Caco-2 (cell line): ENCODE measurements at regions not wholly inside any gene's neighbourhood (a gene's known extent, or its start where the extent isn't known, plus 50 kb on each side); places are given as distances from the start of the nearest gene placed in this dataset.

Experiments
- BruUV-seq: library from RNA; stranded (reverse); fragments of 400-500 nt; replicated peaks from 2 replicates; lab custom pipeline; 2021; lab: Mats Ljungman, UMichigan
- CTCF ChIA-PET: fragments of 300-600 bp; sonication (Branson Sonifier 250); formaldehyde crosslinking; loops from one replicate; lab custom pipeline; 2022; ENCODE audit warnings: antibody characterized with exemption; lab: Charles Lee
- POLR2A ChIA-PET: fragments of 300-600 bp; sonication (Branson Sonifier 250); formaldehyde crosslinking; loops from one replicate; lab custom pipeline; 2022; ENCODE audit warnings: antibody characterized with exemption; lab: Charles Lee
- DNase-seq, 2 experiments: peaks; one replicate each; pipeline versions ENCODE4 v3.0.0 to v3.0.0-alpha.2; 2020 to 2022
- H3K27me3 ChIP-seq: replicated peaks from 2 replicates; pipeline ENCODE4 v1.6.0; 2011; ENCODE audit warnings: low read length; ENCODE audit not compliant: control insufficient read depth, insufficient read depth
- H3K36me3 ChIP-seq: 2 replicates; pipeline ENCODE4 v1.5.1; 2011; ENCODE audit warnings: low read length; ENCODE audit not compliant: control insufficient read depth, insufficient read depth
- H3K4me1 ChIP-seq: fragments of 250-450 bp; sonication (Bioruptor Pico); 2 replicates; pipeline ENCODE4 v1.5.1; 2020; ENCODE audit warnings: mild to moderate bottlenecking
- H3K4me3 ChIP-seq: 2 replicates; pipeline ENCODE4 v1.5.1; 2011; ENCODE audit warnings: low read depth, mild to moderate bottlenecking, control low read depth, low read length
- H3K9me3 ChIP-seq: fragments of 250-450 bp; sonication (Bioruptor Pico); 2 replicates; pipeline ENCODE4 v1.5.1; 2020; ENCODE audit warnings: mild to moderate bottlenecking, moderate library complexity
- H3K27ac Mint-ChIP-seq: one replicate; pipeline ENCODE4 v1.8.0; 2022; ENCODE audit warnings: mixed read lengths; ENCODE audit not compliant: unreplicated experiment
- H3K27me3 Mint-ChIP-seq: one replicate; pipeline ENCODE4 v1.8.0; 2022; ENCODE audit warnings: mixed read lengths; ENCODE audit not compliant: insufficient read depth, unreplicated experiment
- H3K36me3 Mint-ChIP-seq: one replicate; pipeline ENCODE4 v1.8.0; 2022; ENCODE audit warnings: mild to moderate bottlenecking, mixed read lengths; ENCODE audit not compliant: insufficient read depth, unreplicated experiment
- H3K4me1 Mint-ChIP-seq: one replicate; pipeline ENCODE4 v1.8.0; 2022; ENCODE audit warnings: low read depth, mixed read lengths; ENCODE audit not compliant: unreplicated experiment
- H3K4me3 Mint-ChIP-seq: one replicate; pipeline ENCODE4 v1.8.0; 2022; ENCODE audit warnings: mild to moderate bottlenecking, moderate library complexity, mixed read lengths; ENCODE audit not compliant: unreplicated experiment
- H3K9me3 Mint-ChIP-seq: one replicate; pipeline ENCODE4 v1.8.0; 2022; ENCODE audit warnings: mixed read lengths; ENCODE audit not compliant: unreplicated experiment
- intact Hi-C: fragments of 100-400 bp; cut with micrococcal nuclease; formaldehyde crosslinking; loops from one replicate; pipeline ENCODE4 v1.10.0; 2022; ENCODE audit not compliant: unreplicated experiment
- TF ChIP-seq, protein P1 (sequence below), 2 experiments: fragments of 200-600 bp in 1 of 2; IDR thresholded peaks; 1 replicate in 1 of 2; 2 replicates in 1 of 2; pipeline versions ENCODE4 v1.5.1 to v1.8.0; 2011 to 2022; ENCODE audit warnings: antibody characterized with exemption in 1 of 2, control low read depth in 1 of 2, inconsistent platforms in 1 of 2, low read depth in 1 of 2, low read length in 1 of 2, mild to moderate bottlenecking in 1 of 2, moderate library complexity in 1 of 2; ENCODE audit not compliant: insufficient read depth in 1 of 2, severe bottlenecking in 1 of 2, unreplicated experiment in 1 of 2

DNA sequence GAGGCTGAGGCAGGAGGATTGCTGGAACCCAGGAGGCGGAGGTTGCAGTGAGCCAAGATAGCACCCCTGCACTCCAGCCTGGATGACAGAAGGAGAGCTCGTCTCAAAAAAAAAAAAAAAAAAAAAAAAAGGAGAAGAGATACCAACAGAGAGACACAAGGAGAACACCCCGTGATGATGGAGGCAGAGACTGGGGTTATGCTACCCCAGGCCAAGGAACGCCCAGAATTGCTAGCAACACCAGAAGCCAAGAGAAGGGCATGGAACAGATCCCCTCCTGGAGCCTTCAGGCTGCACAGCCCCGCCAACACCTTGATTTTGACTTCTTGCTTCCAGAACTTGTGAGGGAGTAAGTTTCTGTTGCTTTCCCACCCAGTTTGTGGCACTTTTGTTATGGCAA, 148.0 kb upstream of the FOXN3 start:
- Mint-ChIP-seq H3K27ac (no peak overlapping the region), H3K27me3 (no peaks in the 10 kb centered on the region), H3K4me3 (no peak overlapping the region), H3K9me3 (no peaks in the 10 kb centered on the region), H3K4me1 (no peaks in the 10 kb centered on the region), H3K36me3 (no peaks in the 10 kb centered on the region)
- TF ChIP-seq, protein P1, sequence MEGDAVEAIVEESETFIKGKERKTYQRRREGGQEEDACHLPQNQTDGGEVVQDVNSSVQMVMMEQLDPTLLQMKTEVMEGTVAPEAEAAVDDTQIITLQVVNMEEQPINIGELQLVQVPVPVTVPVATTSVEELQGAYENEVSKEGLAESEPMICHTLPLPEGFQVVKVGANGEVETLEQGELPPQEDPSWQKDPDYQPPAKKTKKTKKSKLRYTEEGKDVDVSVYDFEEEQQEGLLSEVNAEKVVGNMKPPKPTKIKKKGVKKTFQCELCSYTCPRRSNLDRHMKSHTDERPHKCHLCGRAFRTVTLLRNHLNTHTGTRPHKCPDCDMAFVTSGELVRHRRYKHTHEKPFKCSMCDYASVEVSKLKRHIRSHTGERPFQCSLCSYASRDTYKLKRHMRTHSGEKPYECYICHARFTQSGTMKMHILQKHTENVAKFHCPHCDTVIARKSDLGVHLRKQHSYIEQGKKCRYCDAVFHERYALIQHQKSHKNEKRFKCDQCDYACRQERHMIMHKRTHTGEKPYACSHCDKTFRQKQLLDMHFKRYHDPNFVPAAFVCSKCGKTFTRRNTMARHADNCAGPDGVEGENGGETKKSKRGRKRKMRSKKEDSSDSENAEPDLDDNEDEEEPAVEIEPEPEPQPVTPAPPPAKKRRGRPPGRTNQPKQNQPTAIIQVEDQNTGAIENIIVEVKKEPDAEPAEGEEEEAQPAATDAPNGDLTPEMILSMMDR (IDR thresholded peaks at IDR 0.05; ENCODE audit: insufficient read depth in 1 of 2, low read depth in 1 of 2, low read length in 1 of 2, severe bottlenecking in 1 of 2, unreplicated experiment in 1 of 2): no peak
- ChIA-PET CTCF (no interaction called here), POLR2A (no interaction called here)
- Histone ChIP-seq H3K27me3 (no peaks in the 10 kb centered on the region), H3K4me3 (no peak overlapping the region), H3K36me3 (no peaks in the 10 kb centered on the region), H3K4me1 (no peaks in the 10 kb centered on the region), H3K9me3 (no peaks in the 10 kb centered on the region)
- no peak for DNase-seq
- BruUV-seq: no TSS peak
- intact Hi-C loops: no loop called here

DNA sequence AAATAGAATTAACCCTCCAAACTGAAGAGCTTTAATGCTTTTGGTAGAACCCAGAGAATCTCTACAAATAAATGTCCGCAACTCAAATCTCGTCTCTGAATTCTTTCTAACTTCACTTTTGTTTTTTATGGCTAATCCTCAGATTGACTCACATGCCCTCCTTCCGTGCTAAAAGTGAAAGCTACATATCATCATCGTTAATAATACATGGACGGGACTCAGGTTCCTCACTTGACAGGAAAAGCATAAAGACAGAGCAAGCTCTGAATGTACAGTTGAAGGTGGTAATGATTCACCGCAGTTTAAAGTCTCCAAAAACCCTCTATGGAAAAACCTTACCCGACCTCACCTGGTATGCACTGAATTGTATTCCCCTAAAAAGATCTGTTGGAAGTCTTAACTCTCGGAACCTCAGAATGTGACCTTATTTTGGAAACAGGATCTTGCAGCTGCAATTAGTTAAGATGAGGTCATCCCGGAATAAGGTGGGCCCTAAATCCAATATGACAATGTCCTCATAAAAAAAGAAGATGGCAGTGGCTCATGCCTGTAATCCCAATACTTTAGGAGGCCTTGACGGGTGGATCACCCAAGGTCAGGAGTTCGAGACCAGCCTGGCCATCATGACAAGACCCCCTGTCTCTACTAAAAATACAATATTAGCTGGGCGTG, 147.4 kb upstream of the FOXN3 start:
- no peaks in the 10 kb centered on the region for H3K4me1 ChIP-seq
- Mint-ChIP-seq H3K27ac (no peak overlapping the region), H3K36me3 (no peaks in the 10 kb centered on the region), H3K27me3 (no peaks in the 10 kb centered on the region), H3K4me1 (no peaks in the 10 kb centered on the region), H3K9me3 (no peaks in the 10 kb centered on the region), H3K4me3 (no peak overlapping the region)
- DNase-seq: no peak
- H3K9me3 ChIP-seq: no peaks in the 10 kb centered on the region
- no TSS peak for BruUV-seq
- intact Hi-C loops: no loop called here
- ChIA-PET POLR2A (no interaction called here), CTCF (no interaction called here)
- TF ChIP-seq, protein P1 (IDR thresholded peaks at IDR 0.05; ENCODE audit: insufficient read depth in 1 of 2, low read depth in 1 of 2, low read length in 1 of 2, severe bottlenecking in 1 of 2, unreplicated experiment in 1 of 2): no peak
- H3K27me3 ChIP-seq: no peaks in the 10 kb centered on the region
- H3K4me3 ChIP-seq: no peak overlapping the region
- no peaks in the 10 kb centered on the region for H3K36me3 ChIP-seq

DNA sequence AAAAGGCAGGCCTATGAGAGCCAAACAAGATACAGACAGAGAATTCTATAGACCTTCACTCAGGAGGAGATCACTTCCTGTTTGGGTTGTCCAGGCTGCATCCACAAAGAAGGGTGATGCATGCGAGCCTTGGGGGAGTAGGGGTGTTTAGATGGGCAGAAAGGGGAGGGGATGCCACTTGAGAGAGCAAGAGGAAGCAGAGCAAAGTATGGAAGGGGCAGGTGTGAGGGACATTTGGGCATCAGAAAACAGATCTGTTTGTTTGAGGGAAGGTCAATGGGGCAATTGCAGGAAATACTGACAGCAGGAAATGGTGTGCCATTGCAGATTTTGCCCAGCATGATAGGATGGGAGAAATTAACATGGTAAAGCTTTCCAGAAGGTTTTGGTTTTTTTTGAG, 146.4 kb upstream of the FOXN3 start:
- CTCF ChIA-PET: no interaction called here
- intact Hi-C loops: no loop called here

More for the DNA sequence above, 146.4 kb upstream of the FOXN3 start:
- H3K27me3 Mint-ChIP-seq: no peaks in the 10 kb centered on the region
- Histone ChIP-seq H3K9me3 (no peaks in the 10 kb centered on the region), H3K36me3 (no peaks in the 10 kb centered on the region), H3K4me3 (no peak overlapping the region), H3K27me3 (no peaks in the 10 kb centered on the region), H3K4me1 (no peaks in the 10 kb centered on the region)
- H3K4me1 Mint-ChIP-seq: no peaks in the 10 kb centered on the region
- BruUV-seq: no TSS peak
- POLR2A ChIA-PET: no interaction called here
- no peak for DNase-seq
- H3K27ac Mint-ChIP-seq: no peak overlapping the region
- H3K36me3 Mint-ChIP-seq: no peaks in the 10 kb centered on the region
- TF ChIP-seq, protein P1 (IDR thresholded peaks at IDR 0.05; ENCODE audit: insufficient read depth in 1 of 2, low read depth in 1 of 2, low read length in 1 of 2, severe bottlenecking in 1 of 2, unreplicated experiment in 1 of 2): no peak
- H3K4me3 Mint-ChIP-seq: no peak overlapping the region
- H3K9me3 Mint-ChIP-seq: no peaks in the 10 kb centered on the region
